Natural killer cell (primary cell): ENCODE measurements at regions not wholly inside any gene's neighbourhood (a gene's known extent, or its start where the extent isn't known, plus 50 kb on each side); places are given as distances from the start of the nearest gene placed in this dataset.
"Not testable (repeated sequence)": the region's sequence is repeated elsewhere in the genome, so short reads cannot be mapped to it uniquely, and the experiment has no call there.

ENCODE experiments used
- ATAC-seq, 3 donors: fragments of 150-1000 bp in 2 of 3; fragments of 200-7000 bp in 1 of 3; cut with Tn5 transposase; 1 replicate in 1 of 3; 2 replicates in 2 of 3; pipeline ENCODE4 v1.10.0; 2021; ENCODE audit warnings: mild to moderate bottlenecking in 2 of 3, moderate library complexity in 2 of 3
- DNase-seq, 2 donors: peaks; one replicate each; pipeline versions ENCODE4 v3.0.0 to v3.0.0-alpha.2; 2013 to 2021; ENCODE audit warnings: mixed read lengths in 1 of 2
- H3K27ac ChIP-seq: one replicate; pipeline ENCODE4 v1.5.1; 2013; ENCODE audit warnings: mild to moderate bottlenecking, low read length
- H3K27me3 ChIP-seq: one replicate; pipeline ENCODE4 v1.6.1; 2013; ENCODE audit warnings: low read length; ENCODE audit not compliant: control insufficient read depth, insufficient read depth
- H3K36me3 ChIP-seq: one replicate; pipeline ENCODE4 v1.6.1; 2013; ENCODE audit warnings: low read length; ENCODE audit not compliant: control insufficient read depth, insufficient read depth
- H3K4me1 ChIP-seq: one replicate; pipeline ENCODE4 v1.6.1; 2013; ENCODE audit warnings: low read length; ENCODE audit not compliant: control insufficient read depth, insufficient read depth
- H3K4me3 ChIP-seq: one replicate; pipeline ENCODE4 v1.5.1; 2013; ENCODE audit warnings: low read length
- H3K9me3 ChIP-seq: one replicate; pipeline ENCODE4 v1.6.1; 2013; ENCODE audit warnings: low read length; ENCODE audit not compliant: control insufficient read depth, insufficient read depth
- H3K27ac Mint-ChIP-seq, 2 donors: one replicate each; pipeline ENCODE4 v1.8.0; 2022; ENCODE audit warnings: mild to moderate bottlenecking in 2 of 2, mixed read lengths in 2 of 2, moderate library complexity in 1 of 2
- H3K27me3 Mint-ChIP-seq, 2 donors: one replicate each; pipeline ENCODE4 v1.8.0; 2022; ENCODE audit warnings: low read depth in 2 of 2, mixed read lengths in 2 of 2
- H3K36me3 Mint-ChIP-seq: one replicate; pipeline ENCODE4 v1.8.0; 2022; ENCODE audit warnings: mixed read lengths
- H3K4me1 Mint-ChIP-seq, 2 donors: one replicate each; pipeline ENCODE4 v1.8.0; 2022; ENCODE audit warnings: mixed read lengths in 2 of 2
- H3K4me3 Mint-ChIP-seq: one replicate; pipeline ENCODE4 v1.8.0; 2022; ENCODE audit warnings: mild to moderate bottlenecking, moderate library complexity, mixed read lengths
- H3K9me3 Mint-ChIP-seq, 2 donors: one replicate each; pipeline ENCODE4 v1.8.0; 2022; ENCODE audit warnings: mixed read lengths in 2 of 2
- CTCF ChIP-seq: fragments of 200-600 bp; IDR thresholded peaks from one replicate; pipeline ENCODE4 v1.8.0; 2022; ENCODE audit warnings: antibody characterized with exemption
- WGBS: methylation state at CpG from one replicate; pipeline ENCODE4 v1.1.7; 2013; ENCODE audit warnings: missing lambda C conversion rate; ENCODE audit not compliant: insufficient coverage; 5-methylcytosine and 5-hydroxymethylcytosine counted together
- intact Hi-C: fragments of 100-400 bp; cut with micrococcal nuclease; formaldehyde crosslinking; loops from one replicate; pipeline ENCODE4 v1.14.2; 2022

DNA sequence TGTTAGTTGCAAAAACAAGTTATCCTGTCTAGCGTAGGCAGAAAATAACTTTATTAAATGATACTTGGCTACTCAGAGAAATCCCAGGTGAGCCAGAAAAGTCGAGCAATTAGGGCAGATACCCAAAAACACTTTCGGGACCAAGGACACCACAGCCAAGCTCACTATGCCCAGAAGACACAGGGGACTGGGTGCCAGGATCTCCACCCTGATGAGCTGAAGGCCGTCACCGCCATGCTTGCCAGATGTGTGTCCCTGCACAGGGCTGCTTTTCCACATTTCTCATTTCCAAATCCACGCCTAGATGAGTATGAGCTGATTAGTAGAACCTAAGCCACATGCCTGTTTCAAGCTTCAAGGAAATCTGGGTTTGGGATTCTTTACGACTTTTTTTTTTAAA, 214.0 kb upstream of the SMLR1 start:
- H3K4me1 Mint-ChIP-seq = no peaks in the 10 kb centered on the region
- ATAC-seq (no peak), DNase-seq (no peak)
- intact Hi-C loops = no loop called here
- 96% methylated on average over 7 of the region's 7 CpGs for WGBS
- H3K27me3 Mint-ChIP-seq = no peaks in the 10 kb centered on the region
- no peaks in the 10 kb centered on the region for H3K36me3 Mint-ChIP-seq
- Histone ChIP-seq H3K36me3 (no peaks in the 10 kb centered on the region), H3K27me3 (no peaks in the 10 kb centered on the region), H3K27ac (no peak overlapping the region), H3K9me3 (no peaks in the 10 kb centered on the region), H3K4me3 (no peak overlapping the region), H3K4me1 (no peaks in the 10 kb centered on the region)
- no peak for TF ChIP-seq CTCF
- H3K4me3 Mint-ChIP-seq = no peak overlapping the region
- H3K27ac Mint-ChIP-seq = no peak overlapping the region
- no peaks in the 10 kb centered on the region for H3K9me3 Mint-ChIP-seq

DNA sequence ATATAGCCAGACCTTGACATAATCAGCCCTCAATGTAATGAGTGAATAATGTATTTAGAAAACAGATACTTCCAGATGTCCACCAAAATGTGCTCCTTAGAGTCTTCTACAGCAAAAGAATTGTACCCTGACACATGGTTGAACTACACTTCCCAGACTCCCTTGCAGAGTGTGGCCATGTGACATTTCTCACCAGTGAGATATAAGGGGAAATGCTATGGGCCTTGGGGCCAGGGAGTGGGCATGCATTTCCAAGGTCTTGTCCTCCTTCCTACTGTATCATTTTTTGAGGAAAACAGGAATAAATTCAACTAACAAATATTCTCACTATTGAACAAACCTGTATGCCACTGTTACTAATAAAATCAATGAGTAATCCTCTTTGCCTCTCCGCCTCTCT, 211.4 kb upstream of the SMLR1 start:
- DNase-seq (no peak), ATAC-seq (no peak)
- 96% methylated on average over 1 of the region's 1 CpG for WGBS
- Mint-ChIP-seq H3K27me3 (no peaks in the 10 kb centered on the region), H3K36me3 (no peaks in the 10 kb centered on the region), H3K9me3 (no peaks in the 10 kb centered on the region), H3K27ac (no peak overlapping the region), H3K4me1 (no peaks in the 10 kb centered on the region), H3K4me3 (no peak overlapping the region)
- no peaks in the 10 kb centered on the region for H3K9me3 ChIP-seq
- no peaks in the 10 kb centered on the region for H3K36me3 ChIP-seq
- TF ChIP-seq CTCF = no peak
- H3K27ac ChIP-seq = no peak overlapping the region
- no peak overlapping the region for H3K4me3 ChIP-seq
- intact Hi-C loops = no loop called here
- H3K4me1 ChIP-seq = no peaks in the 10 kb centered on the region
- H3K27me3 ChIP-seq = no peaks in the 10 kb centered on the region

- no peaks in the 10 kb centered on the region for H3K36me3 ChIP-seq
- Mint-ChIP-seq H3K4me3 (no peak overlapping the region), H3K9me3 (no peaks in the 10 kb centered on the region), H3K27me3 (no peaks in the 10 kb centered on the region), H3K36me3 (no peaks in the 10 kb centered on the region), H3K27ac (no peak overlapping the region), H3K4me1 (no peaks in the 10 kb centered on the region)
- WGBS = 96% methylated on average over 2 of the region's 2 CpGs
- H3K27ac ChIP-seq = no peak overlapping the region
- H3K9me3 ChIP-seq = no peaks in the 10 kb centered on the region
- H3K4me1 ChIP-seq = no peaks in the 10 kb centered on the region
- no peak overlapping the region for H3K4me3 ChIP-seq
- no peak for ATAC-seq
- intact Hi-C loops = no loop called here
- H3K27me3 ChIP-seq = no peaks in the 10 kb centered on the region
- no peak for DNase-seq
- no peak for TF ChIP-seq CTCF
Measured at GRCh38 chr6:130617658-130618057, 209.5 kb upstream of the SMLR1 start.

DNA sequence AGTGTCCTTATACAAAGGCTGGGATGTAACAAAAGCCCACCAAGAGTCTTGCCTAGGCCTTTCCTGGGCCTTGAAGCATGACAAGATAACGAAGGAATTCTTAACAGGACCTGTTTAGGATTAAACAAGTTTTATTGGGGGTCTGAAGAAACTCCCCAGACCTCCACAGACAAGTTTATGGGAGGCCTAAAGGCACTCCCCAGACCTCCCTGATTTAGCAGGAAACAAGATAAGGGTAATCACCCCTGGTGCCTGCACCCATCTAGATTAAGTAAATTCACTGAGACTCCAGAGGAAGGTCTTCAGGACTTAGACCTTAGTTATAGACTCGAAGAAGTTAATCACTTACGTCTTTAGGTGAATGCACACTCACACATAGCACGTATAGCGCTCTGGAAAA, 208.4 kb upstream of the SMLR1 start:
- H3K36me3 Mint-ChIP-seq, H3K27ac ChIP-seq, H3K9me3 ChIP-seq, H3K27me3 Mint-ChIP-seq, ATAC-seq, intact Hi-C loops, H3K4me1 ChIP-seq, H3K4me3 Mint-ChIP-seq, H3K27ac Mint-ChIP-seq, H3K4me3 ChIP-seq, H3K27me3 ChIP-seq, DNase-seq, H3K9me3 Mint-ChIP-seq, H3K36me3 ChIP-seq, H3K4me1 Mint-ChIP-seq: not testable (repeated sequence)
- WGBS = 100% methylated on average over 5 of the region's 5 CpGs
